ENCODE measurements at regions not wholly inside any gene's neighbourhood (a gene's known extent, or its start where the extent isn't known, plus 50 kb on each side); places are given as distances from the start of the nearest gene placed in this dataset.

GRCh38 chr4:123653236-123653635 is 256.6 kb downstream of the SPRY1 start:
- TF ChIP-seq CTCF (IDR thresholded peaks at IDR 0.05) (no peak), ZFX (IDR thresholded peaks at IDR 0.05; ENCODE audit: borderline replicate concordance) (no peak)

Data from 22Rv1 (cell line).